Skin of body (tissue), 2 donors: ENCODE measurements at regions not wholly inside any gene's neighbourhood (a gene's known extent, or its start where the extent isn't known, plus 50 kb on each side); places are given as distances from the start of the nearest gene placed in this dataset. TPM values are rescaled to one million over a fixed set of nuclear protein-coding genes. Genes with fewer than 3 reads are reported as not detected.

Source experiments
- DNase-seq: peaks from one replicate; lab custom pipeline; 2025; lab: John Stamatoyannopoulos, UW
- small RNA-seq: library from RNA; depleted of rRNA; stranded (forward); fragments of <200 nt; gene quantifications from one replicate; pipeline ENCODE3, GENCODE V24; 2014; ENCODE audit warnings: low replicate concordance

DNA sequence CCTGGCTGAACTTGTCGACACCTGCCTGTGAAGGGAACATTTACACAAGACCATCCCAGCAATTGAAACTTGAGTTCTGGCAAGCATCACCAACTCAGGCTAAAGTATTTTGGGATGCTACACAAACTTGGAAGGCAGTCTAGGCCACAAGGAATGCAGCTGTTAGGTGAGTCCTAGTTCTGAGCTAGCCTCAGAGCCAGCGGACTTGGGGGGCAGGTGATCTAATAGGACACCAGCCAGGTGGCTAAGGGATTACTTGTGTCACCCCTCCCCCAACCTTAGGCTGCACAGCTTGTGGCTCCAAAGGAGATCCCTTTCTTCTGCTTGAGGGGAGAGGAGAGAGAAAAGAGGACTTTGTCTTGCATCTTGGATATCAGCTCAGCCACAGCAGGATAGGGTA lies 62.3 kb upstream of the DKK2 start:
- no peak for DNase-seq

DNA sequence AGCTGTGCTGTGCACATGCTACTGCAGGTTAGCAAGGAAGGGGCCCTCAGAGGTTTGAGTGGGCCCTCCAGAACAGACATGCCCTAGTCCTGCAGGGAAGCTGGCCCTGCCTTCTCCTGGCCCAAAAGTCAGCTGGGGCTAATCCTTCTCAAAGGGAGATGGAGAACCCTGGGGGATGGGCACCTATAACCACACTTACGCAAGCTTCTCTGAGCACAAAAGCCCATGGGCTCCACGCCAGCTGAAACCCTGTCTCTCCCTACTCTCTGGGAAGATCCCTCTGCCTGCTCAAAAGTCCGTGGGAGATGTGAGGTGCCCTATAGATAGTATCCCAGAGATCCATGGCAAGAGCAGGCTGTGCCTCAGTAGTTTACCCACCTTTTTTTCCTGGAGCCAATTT lies 58.9 kb upstream of the DKK2 start:
- DNase-seq: no peak

DNA sequence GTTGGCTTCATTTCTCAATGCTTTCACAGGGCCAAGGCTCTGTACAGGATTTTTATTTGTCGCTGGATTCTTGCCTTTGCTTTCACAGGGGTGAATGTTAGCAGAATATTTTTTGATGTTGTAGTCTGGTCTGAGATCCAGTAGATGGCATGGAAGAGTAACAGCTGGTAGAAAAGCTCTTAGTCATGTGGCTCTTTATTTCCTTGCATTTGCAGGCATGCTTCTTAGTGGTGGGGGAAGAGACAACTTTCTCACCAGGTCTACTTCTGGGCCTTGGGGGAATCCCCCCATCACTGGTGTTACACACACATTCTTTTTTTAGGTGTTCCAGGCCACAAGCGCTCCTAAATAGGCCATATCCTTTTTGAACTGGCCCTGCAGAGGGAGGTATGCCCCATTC lies 58.2 kb upstream of the DKK2 start:
- no peak for DNase-seq

Small RNA genes in the stretch of these regions (small RNA-seq; reads per million reads assigned to genes)
- gene RNU6-551P: not detected
